ENCODE measurements at regions not wholly inside any gene's neighbourhood (a gene's known extent, or its start where the extent isn't known, plus 50 kb on each side); places are given as distances from the start of the nearest gene placed in this dataset.

- H3K9me3 ChIP-seq: no peaks in the 10 kb centered on the region
- no peaks in the 10 kb centered on the region for H3K27me3 ChIP-seq
- no peak overlapping the region for H3K27ac ChIP-seq
- no peak for TF ChIP-seq CTCF (IDR thresholded peaks at IDR 0.05)
- H3K36me3 ChIP-seq: no peaks in the 10 kb centered on the region
- no peaks in the 10 kb centered on the region for H3K4me1 ChIP-seq (ENCODE audit: control insufficient read depth in 1 of 2, insufficient read depth in 1 of 2, low read depth in 1 of 2, low read length in 1 of 2)
- no peak overlapping the region for H3K4me3 ChIP-seq (ENCODE audit: low read depth in 1 of 2, low read length in 1 of 2)
These were observed 94.9 kb upstream of the NSMCE3 start for GRCh38 chr15:29364426-29365078.

DNA sequence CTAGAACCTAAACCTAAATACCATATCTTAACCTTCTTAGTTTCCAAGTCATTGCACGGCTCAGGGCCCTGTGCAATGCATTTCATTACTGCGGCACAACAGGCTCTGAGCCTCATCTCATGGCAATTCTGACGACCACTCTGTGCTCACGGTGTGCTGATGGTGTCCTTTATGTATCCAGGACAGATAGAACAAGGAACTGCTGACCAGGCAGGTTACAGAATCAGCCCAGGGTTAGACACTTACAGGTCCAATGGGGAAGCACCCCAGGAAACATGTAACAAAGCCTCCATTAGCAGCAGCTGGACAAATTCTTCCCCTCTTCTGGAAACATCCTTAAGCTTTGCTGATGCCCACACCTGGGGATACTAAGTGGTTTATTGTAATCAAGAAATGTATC, 91.9 kb upstream of the NSMCE3 start:
- Histone ChIP-seq H3K4me1 (ENCODE audit: control insufficient read depth in 1 of 2, insufficient read depth in 1 of 2, low read depth in 1 of 2, low read length in 1 of 2) (no peaks in the 10 kb centered on the region), H3K27ac (no peak overlapping the region), H3K4me3 (ENCODE audit: low read depth in 1 of 2, low read length in 1 of 2) (no peak overlapping the region), H3K9me3 (no peaks in the 10 kb centered on the region), H3K27me3 (no peaks in the 10 kb centered on the region), H3K36me3 (no peaks in the 10 kb centered on the region)
- no peak for TF ChIP-seq CTCF (IDR thresholded peaks at IDR 0.05)

- Histone ChIP-seq H3K4me3 (ENCODE audit: low read depth in 1 of 2, low read length in 1 of 2) (no peak overlapping the region), H3K4me1 (ENCODE audit: control insufficient read depth in 1 of 2, insufficient read depth in 1 of 2, low read depth in 1 of 2, low read length in 1 of 2) (no peaks in the 10 kb centered on the region), H3K9me3 (no peaks in the 10 kb centered on the region), H3K36me3 (no peaks in the 10 kb centered on the region), H3K27ac (no peak overlapping the region), H3K27me3 (no peaks in the 10 kb centered on the region)
- no peak for TF ChIP-seq CTCF (IDR thresholded peaks at IDR 0.05)
These were observed 90.5 kb upstream of the NSMCE3 start for GRCh38 chr15:29360152-29360551.

GRCh38 chr15:29356786-29357185, 87.2 kb upstream of the NSMCE3 start:
- H3K4me1 ChIP-seq (ENCODE audit: control insufficient read depth in 1 of 2, insufficient read depth in 1 of 2, low read depth in 1 of 2, low read length in 1 of 2): no peaks in the 10 kb centered on the region
- TF ChIP-seq CTCF (IDR thresholded peaks at IDR 0.05): no peak

GRCh38 chr15:29355477-29355876, 85.9 kb upstream of the NSMCE3 start:
- Histone ChIP-seq H3K4me3 (ENCODE audit: low read depth in 1 of 2, low read length in 1 of 2) (no peak overlapping the region), H3K27ac (no peak overlapping the region), H3K4me1 (ENCODE audit: control insufficient read depth in 1 of 2, insufficient read depth in 1 of 2, low read depth in 1 of 2, low read length in 1 of 2) (no peaks in the 10 kb centered on the region), H3K27me3 (no peaks in the 10 kb centered on the region), H3K9me3 (no peaks in the 10 kb centered on the region), H3K36me3 (no peaks in the 10 kb centered on the region)
- TF ChIP-seq CTCF (IDR thresholded peaks at IDR 0.05): no peak

More at GRCh38 chr15:29356786-29357185, 87.2 kb upstream of the NSMCE3 start:
- Histone ChIP-seq H3K27me3 (no peaks in the 10 kb centered on the region), H3K9me3 (no peaks in the 10 kb centered on the region), H3K27ac (no peak overlapping the region), H3K36me3 (no peaks in the 10 kb centered on the region), H3K4me3 (ENCODE audit: low read depth in 1 of 2, low read length in 1 of 2) (no peak overlapping the region)

Data from neutrophil (primary cell).